Keratinocyte (primary cell): ENCODE measurements at regions not wholly inside any gene's neighbourhood (a gene's known extent, or its start where the extent isn't known, plus 50 kb on each side); places are given as distances from the start of the nearest gene placed in this dataset.

Source experiments
- CTCF ChIP-seq, 3 experiments: IDR thresholded peaks in 1 of 3; conservative IDR thresholded peaks in 1 of 3; optimal IDR thresholded peaks in 1 of 3; 2 replicates in 2 of 3; 3 replicates in 1 of 3; pipeline versions ENCODE3 to v1.5.1; 2011; ENCODE audit warnings: low read length in 3 of 3, mild to moderate bottlenecking in 3 of 3, moderate library complexity in 2 of 3, control low read depth in 1 of 3, inconsistent platforms in 1 of 3; ENCODE audit not compliant: insufficient read depth in 2 of 3; ENCODE audit errors: extremely low read depth in 1 of 3
- EZH2 ChIP-seq: IDR thresholded peaks from one replicate; pipeline ENCODE4 v1.6.1; 2012; ENCODE audit warnings: inconsistent platforms, mild to moderate bottlenecking, low read length, moderate library complexity

GRCh38 chr17:56733833-56734232 lies 99.9 kb downstream of the C17orf67 start:
- TF ChIP-seq CTCF (optimal IDR thresholded peaks at IDR 0.05 in 1 of 3, IDR thresholded peaks at IDR 0.05 in 1 of 3, conservative IDR thresholded peaks at IDR 0.05 in 1 of 3; ENCODE audit: extremely low read depth in 1 of 3, insufficient read depth in 2 of 3, low read length in 3 of 3) (no peak), EZH2 (no peak)
